ENCODE measurements at regions not wholly inside any gene's neighbourhood (a gene's known extent, or its start where the extent isn't known, plus 50 kb on each side); places are given as distances from the start of the nearest gene placed in this dataset.
"Not testable (repeated sequence)": the region's sequence is repeated elsewhere in the genome, so short reads cannot be mapped to it uniquely, and the experiment has no call there.

DNA sequence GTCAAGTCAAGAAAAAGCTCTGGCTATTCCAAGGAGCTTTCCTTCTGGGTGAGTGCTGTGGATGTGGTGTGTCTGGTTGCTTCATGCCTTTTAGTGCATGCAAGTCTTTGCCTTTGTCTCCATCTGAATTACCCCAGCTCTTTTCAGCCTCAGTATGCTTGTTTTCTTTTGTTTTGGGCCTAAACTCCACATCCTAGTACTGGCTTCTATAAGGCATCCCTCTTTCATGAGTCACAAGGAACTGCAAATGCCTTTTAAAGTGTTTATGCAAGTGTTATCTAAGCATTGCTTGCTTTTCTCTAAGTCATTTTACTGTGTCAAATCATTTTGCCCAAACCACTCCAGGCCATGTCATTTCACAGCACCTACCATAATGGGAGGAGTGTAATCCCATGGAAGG is 132.1 kb downstream of the PLCE1 start:
- DNase-seq (ENCODE audit: low spot score) = no peak

DNA sequence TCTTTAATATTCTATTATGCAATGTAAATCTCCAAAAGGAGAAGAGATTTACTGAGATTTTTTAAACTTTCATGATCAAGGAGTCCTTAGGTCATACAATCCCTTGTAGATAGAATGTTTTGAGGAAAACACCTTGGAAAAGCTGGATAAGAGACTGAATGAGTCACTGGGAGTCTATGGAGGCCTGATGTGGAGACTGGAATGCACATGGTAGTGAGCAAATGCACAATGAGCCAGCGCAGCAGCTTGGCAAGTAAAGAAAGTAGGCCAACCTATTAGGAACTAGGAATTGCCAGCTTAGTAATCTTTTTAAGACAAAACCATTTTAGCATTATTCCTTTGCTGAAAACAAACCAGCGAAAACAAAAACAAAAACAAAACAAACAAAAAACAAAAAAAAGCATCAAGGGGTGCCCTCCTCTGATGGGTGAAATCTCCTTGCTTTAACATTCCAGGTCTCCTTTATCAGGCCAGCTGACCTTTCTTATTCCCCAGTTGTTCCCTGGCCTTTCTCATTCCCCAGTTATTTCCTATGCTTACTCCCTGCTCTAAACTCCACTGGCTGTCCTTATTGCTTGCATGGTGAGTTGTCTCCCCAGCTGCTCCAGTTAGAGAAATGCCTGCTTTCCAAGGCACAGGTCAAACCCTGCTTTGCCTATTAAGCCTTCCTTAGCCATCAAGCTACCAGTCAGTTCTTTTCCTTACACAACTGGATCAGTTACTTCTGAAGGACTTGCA is 135.8 kb downstream of the PLCE1 start:
- no peak for DNase-seq (ENCODE audit: low spot score)

DNA sequence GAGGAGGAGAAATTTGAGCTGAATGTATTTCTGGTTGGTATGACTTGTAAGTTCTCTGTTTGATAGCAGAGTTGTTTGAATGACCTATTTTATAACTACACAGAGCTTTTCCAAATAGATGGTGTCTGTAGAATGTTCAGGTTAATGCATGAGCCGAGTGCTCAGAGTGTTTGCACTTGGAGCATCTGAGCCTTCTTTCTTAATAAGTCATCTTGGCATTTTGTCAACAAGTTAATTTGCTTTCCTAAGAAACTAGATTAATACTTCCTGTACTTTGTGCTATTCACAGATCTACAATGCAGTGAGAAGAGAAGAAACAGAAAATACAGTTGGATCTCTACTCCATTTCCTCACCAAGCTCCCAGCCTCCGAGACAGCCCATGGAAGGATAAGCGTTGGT is 138.2 kb downstream of the PLCE1 start:
- DNase-seq (ENCODE audit: low spot score) = no peak

DNA sequence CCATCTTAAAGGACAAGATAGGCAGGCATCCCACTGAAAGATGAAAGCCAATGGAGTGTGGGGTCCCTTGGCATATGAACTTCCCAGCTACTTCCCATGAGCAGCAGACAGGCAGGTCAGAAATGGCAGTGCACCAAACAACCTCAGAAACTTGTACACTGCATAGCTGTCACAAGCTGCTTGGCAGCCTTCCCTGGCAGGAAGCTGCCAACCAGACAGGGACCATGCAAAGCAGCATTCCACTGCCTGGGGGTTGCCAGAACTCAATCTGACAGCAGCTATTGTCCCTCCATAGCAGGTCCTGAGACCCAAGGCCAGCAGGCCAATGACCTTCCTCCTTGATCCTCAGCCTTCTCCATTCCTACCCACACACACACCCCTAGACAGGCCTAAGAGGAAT is 139.5 kb downstream of the PLCE1 start:
- DNase-seq (ENCODE audit: low spot score) = no peak

DNA sequence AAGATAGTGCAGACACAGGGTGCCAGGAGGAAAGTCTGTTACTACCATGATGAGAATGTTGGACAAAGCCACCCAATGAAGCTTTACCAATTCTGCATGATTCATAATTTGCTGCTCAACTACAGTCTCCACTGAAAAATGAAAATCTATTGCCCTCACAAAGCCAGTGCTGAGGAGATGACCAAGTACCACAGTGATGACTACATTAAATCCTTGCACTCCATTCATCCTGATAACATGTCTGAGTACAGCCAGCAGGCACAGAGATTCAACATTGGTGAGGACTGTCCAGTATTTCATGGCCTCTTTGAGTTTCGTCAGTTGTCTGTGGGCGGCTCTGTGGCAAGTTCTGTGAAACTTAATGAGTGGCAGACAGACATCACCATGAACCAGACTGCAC is 144.0 kb downstream of the PLCE1 start:
- DNase-seq (ENCODE audit: low spot score) = no peak

DNA sequence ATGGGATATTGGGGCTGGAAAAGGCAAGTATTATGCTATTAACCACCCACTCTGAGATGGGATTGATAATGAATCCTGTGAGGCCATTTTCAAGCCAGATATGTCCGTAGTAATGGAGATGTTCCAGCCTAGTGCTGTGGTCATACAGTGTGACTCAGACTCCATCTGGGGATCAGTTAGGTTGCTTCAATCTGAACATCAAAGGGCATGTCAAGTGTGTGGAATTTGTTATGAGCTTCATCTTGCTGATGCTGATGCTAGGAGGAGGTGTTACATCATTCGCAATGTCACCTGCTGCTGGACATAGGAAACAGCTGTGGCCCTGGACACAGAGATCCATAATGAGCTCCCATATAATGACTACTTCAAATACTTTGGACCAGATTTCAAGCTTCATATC is 144.7 kb downstream of the PLCE1 start:
- no peak for DNase-seq (ENCODE audit: low spot score)

DNA sequence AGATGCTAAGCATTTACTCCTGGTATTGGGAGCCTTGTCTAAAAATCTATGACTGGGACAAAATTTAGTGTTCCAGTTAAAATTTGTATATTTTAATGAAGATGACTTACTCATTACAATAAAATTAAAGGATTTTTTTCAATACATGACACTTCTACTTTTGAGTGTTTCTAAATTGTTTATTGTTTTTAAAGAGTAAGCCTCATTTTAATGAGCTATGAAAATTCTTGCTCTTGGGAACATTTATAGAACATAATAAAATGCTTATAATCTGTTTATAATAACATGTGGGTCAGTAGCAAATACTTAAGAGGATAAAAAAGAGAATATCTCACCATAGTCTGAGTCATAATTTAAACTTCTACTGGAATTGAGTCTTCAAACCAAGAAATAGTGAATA is 149.5 kb downstream of the PLCE1 start:
- DNase-seq (ENCODE audit: low spot score) = no peak

DNA sequence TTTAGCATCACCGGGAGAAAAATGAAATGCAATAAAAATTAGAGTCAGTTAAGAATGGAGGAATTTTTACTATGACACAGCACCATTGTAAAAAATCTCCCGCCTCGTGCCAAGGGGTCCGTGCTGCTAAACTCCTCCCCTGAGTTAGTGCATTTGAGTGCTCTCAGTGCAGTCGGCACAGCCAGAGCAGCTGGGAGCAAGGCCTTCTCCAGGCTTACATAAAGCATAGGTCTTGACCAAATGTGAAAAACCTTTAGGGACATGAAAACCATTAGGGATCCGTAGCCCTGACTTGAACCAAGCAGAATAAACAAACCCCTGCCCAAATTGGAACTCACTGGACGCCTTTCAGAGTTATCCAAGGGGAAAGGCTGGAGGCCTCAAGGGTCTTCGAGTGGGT is 152.6 kb downstream of the PLCE1 start:
- no peak for DNase-seq (ENCODE audit: low spot score)

DNA sequence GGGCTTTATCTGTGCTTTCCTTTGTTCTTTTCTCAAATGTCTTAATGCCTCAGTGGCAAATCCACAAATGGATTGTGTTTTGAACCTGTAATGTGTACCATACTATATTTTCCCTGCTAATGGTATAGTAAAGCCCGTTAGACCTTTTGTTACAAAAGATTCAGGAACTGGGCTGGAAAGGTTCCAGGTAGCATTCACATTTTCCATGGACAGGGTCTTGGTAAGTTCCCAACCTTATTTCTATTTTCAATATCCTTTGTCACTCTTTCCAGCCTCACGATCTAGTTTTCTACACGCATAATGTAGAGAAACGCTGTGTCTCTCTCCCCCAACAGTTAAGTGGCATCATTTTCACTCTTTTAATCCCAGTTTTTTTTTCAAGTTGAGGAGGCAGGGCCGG is 153.0 kb downstream of the PLCE1 start:
- DNase-seq (ENCODE audit: low spot score) = no peak

DNA sequence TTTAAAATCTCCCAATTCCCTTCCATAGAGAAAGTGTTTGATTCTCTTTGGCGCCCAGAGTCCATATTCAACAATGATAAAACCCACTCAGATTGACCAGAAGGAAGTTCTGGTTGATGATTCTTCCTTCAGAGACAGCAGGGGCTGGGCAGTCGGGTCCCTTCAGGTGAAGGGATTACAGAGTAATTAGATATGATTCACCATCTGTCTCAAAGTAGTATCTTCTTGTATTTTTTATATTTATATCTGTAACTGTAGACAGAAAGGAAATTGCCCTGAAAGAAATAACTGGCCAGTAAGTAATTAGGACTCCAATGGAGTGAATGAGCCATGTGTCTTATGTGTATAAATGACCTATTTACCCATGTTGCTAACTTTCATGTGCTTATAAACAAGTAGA is 156.0 kb downstream of the PLCE1 start:
- no peak for DNase-seq (ENCODE audit: low spot score)

DNA sequence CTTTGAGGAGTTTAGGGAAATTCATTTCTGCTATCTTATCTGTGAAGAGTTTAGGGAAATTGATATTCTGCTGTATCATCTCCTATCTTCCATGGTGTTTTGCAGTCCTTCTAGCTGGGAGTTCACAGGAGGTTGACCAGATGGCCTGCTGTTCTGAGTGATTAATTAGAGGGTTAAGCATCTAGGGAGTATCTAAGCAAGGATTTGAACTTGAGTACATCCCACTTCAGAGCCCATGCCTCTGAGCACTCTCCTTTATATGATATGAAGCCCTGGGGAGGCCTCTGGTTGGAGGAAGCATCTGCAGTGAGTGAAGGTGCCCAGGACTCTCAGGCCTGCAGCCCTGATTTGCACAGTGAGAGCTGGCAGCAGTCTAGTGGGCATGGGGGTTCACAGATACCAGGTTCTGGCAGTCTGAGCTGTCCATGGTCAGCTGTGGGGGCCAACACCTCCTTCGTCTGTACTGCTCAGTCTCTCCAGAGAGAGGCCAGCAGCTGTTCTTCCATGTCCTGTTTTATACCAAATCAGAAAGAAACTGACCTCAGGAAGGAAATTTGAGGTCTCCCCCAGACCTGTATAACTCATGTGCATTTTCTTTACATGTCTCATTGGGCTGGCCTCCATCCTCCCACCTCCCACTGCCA is 156.9 kb downstream of the PLCE1 start:
- DNase-seq (ENCODE audit: low spot score) = no peak

DNA sequence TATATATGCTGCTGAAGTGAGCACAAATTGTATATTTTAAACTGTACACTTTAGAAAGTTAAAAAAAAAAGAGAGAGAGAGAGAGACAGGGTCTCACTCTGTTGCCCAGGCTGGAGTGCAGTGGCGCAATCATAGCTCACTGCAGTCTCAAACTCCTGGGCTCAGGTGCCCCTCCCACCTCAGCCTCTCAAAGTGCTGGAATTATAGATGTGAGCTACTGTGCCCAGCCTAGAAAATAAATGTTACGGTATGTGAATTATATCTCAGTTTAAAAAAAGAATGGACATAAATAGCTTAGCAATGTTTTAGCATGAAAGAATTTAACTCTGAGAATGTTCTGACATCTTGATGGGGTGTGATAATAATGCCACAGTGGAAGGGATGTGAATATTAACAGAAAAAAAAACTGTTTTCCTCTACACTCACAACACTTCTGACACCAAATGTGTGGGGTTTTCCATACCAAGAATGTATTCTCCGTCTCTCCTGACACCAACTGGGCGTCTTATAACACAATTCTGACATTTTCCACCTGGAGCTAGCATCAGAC is 162.1 kb downstream of the PLCE1 start:
- DNase-seq (ENCODE audit: low spot score) = no peak

DNA sequence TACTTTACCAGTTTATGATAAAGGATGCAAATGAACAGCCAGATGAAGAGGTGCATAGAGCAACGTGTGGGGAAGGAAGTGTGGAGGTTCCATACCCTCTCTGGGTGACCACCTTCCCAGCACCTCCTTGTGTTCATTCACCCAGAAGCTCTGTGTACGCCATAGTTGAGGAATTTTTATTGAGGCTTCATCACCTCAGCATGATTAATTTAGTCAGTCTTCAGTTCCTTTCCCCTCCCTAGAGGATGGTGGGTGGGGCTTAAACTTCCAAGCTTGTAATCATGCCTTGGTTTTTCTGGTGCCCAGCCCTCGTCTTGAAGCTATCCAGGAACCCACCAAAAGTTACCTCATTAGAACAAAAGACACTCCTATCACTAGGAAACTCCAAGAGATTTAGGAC is 162.7 kb downstream of the PLCE1 start:
- DNase-seq (ENCODE audit: low spot score) = no peak

DNA sequence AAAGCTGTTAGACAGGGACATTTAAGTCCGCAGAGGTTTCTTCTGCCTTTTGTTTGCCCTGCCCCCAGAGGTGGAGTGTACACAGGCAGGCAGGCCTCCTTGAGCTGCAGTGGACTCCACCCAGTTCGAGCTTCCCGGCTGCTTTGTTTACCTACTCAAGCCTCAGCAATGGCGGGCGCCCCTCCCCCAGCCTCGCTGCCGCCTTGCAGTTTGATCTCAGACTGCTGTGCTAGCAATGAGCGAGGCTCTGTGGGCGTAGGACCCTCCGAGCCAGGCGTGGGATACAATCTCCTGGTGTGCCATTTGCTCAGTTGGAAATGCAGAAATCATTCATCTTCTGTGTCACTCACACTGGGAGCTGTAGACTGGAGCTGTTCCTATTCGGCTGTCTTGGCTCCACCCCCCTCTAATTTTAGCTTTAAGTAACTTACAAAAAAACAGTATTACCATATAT is 171.5 kb downstream of the PLCE1 start:
- not testable (repeated sequence) for DNase-seq (ENCODE audit: low spot score)

DNA sequence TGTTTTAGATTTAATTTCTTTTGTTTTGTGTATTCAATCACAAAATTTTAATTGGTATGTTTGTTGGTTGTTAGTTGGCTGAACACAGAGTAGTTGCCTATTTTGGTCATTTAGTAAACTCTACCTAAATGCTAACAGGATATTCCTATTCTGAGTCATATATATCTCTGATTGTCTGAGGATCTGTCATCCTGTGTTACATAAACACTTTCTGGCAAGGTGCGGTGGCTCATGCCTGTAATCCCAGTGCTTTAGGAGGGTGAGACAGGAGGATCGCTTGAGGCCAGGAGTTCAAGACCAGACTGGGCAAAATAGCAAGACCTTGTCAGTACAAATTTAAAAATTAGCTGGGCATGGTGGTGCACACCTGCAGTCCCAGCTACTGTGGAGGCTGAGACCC is 178.6 kb downstream of the PLCE1 start:
- no peak for DNase-seq (ENCODE audit: low spot score)

DNA sequence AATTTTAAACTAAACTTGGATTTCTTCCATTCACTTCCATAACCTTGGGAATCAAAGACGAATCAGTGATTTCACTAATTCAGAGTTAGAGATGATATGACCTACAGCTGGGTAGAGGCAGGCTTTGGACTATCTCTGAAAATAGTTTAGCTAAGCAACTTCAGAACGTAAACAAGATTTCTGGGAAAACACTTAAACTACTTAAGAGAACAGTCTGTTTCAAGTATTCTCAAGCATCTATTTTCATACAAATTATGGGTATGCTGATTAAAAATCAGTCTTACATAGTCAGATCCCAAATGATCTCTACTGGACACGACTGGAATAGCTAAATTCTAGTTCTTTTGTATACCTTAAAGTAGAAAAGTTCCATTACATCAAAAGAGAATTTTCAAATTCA is 179.9 kb downstream of the PLCE1 start:
- no peak for DNase-seq (ENCODE audit: low spot score)

DNA sequence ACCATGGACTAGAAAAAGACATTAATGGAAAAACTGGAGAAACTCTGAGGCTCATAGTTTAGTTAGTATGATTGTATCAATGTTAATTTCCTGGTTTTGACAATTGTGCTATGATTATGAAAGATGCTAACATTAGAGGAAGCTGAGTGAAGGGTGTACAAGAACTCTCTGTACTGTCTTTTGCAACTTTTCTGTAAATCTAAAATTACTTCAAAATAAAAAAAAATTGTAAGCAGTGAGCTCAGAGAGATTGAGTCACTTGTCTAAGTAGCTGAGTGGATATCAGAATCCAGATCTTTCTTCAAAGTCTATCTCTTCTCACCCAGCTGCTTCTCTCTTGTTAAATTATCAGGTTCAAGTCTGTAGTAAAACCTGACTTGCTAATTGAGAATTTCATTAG is 181.1 kb downstream of the PLCE1 start:
- no peak for DNase-seq (ENCODE audit: low spot score)

DNA sequence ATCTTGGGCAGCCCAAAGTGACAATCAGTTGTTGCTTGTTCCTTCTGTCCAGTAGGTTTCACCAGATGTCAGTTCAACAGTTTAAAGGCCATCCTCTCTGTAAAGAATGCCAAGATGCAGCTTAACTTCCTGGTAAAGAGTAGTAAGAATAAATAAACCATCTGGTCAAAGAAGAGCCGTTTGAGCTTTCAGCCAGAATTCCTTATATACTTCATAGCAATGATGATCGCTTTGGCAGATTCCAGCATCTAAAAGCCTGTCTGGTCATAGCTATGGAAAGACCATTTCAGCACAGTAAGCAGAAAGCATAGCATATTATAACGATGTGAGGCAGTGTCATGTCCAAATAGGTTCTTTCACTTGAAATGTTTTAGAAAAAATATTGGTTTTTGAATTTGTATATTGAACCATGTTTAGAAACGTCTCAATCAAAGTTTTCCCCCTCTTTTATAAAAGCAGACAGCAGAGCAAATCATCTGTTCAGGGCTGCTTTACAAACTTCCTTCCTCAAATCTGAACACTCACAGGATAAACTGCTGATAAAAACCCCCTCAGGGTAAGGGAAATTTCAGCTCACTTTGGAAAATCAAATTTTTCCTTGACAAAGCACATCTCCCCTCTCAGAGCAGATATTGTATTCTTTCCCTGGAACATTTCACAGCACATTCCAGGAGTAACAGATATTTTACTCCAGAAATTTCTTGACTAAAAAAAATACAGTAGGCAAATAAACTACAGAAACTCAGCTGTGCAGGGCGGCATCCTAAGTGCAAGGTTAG is 184.1 kb downstream of the NOC3L start:
- no peak for DNase-seq (ENCODE audit: low spot score)

DNA sequence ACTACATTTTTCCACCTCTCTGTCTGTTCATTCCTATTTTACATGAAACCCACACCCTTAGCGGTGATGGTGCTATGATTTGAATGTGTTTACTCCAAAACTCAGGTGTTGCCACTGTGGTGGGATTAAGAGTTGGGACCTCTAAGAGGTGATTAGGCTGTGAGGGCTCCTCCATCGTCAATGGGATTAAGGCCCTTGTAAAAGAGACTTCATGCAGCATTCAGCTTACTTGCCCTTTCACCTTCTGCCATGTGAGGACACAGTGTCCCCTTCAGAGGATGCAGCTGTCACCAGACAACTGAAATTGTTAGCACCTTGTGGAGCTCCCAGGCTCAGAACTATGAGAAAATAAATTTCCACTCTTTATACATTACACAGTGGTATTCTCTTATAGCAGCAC is 182.2 kb downstream of the NOC3L start:
- no peak for DNase-seq (ENCODE audit: low spot score)

DNA sequence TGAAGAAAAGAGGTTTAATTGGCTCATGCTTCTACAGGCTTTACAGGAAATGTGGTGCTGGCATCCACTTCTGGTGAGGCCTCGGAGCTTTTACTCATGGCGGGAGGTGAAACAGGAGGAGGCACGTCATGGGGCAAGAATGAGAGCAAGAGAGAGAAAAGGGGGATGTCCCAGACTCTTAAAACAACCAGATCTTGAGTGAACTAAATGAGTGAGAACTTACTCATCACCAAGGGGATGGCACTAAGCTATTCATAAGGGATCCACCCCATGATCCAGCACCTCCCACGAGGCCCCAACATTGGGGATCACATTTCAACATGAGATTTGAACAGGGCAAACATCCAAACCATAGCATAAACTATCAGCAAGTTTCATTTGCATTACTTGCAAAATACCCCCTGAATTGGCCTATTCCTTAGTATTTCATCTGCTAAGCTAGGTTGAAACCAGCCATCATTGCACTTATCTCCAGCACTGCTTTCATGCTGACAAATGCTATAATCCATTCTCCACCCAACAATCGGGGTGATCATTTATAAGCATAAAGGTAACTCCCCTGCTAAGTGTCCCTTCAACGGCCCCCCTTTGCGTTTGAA is 179.0 kb downstream of the NOC3L start:
- no peak for DNase-seq (ENCODE audit: low spot score)

DNA sequence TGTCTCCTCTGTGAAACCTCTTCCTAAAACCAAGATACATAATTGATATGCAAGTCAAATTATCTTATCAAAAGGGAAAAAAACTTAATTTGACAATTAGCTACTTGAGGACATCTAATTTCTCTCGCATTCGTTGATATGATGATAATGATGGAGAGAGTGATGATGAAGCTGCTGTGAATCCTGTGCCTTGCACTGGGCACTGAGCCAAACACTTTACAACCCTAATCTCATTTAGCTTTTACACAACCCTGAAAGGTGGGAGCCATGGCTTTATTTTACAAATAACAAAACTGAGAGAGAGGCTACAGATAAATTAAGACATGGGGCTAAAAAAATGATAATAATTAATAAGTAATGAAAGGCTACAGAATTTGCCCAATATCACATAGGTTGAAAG is 176.0 kb downstream of the NOC3L start:
- no peak for DNase-seq (ENCODE audit: low spot score)

DNA sequence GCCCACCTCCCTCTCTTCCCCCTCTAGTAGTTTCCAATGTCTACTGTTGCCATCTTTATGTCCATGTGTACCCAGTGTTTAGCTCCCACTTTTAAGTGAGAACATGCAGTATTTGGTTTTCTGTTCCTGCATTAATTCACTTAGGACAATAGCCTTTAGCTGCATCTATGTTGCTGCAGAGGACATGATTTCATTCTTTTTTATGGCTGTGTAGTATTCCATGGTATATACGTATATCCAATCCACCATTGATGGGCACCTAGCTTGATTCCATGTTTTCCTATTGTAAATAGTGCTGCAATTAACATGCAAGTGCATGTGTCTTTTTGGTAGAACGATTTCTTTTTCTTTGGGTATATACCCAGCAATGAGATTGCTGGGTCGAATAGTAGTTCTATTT is 170.4 kb downstream of the NOC3L start:
- DNase-seq (ENCODE audit: low spot score) = no peak

DNA sequence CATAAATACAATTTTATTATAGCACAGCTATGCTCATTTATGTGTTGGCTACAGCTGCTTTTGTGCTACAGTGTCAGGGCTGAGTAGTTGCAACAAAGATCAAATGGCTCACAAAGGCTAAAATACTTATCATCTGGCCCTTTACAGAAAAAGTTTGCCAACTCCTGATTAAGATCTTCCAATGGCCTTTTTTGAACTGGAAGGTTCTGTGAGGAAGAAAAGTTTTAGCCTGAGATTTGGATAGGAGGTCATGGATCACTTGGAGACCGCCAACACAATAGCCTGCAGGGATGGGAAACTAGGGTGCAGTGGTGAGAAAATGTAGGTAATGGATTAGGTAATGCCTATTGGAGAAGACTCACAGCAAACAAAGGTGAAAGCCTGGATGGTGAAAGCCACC is 169.8 kb downstream of the NOC3L start:
- no peak for DNase-seq (ENCODE audit: low spot score)
